NCI-H748 (cell line): ENCODE measurements at regions not wholly inside any gene's neighbourhood (a gene's known extent, or its start where the extent isn't known, plus 50 kb on each side); places are given as distances from the start of the nearest gene placed in this dataset.
A peak's percentile ranks its signal among the peaks of the same experiment; 100 is the strongest.

Experiments used
- DNase-seq: peaks from one replicate; lab custom pipeline; 2025; ENCODE audit not compliant: unreplicated experiment; lab: John Stamatoyannopoulos, UW

DNA sequence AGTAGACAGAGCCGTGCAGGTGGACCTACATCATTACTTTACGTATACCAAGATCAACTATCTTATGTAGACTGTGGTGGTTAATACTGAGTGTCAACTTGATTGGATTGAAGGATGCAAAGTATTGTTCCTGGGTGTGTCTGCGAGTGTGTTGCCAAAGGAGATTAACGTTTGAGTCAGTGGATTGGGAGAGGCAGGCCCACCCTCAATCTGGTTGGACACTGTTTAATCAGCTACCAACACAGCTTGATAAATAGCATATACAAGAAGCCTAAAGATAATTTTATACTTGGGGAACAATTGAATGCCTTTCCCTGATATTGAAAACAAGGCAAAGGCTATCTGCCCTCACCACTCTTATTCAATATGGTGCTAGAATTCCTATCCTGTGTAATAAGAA, 604.2 kb upstream of the ZEB2 start:
- DNase-seq: no peak

GRCh38 chr2:145123606-145124005, 603.7 kb upstream of the ZEB2 start:
- peak; percentile 6 for DNase-seq

- no peak for DNase-seq
Measured at GRCh38 chr2:145119225-145119624, 599.3 kb upstream of the ZEB2 start.

GRCh38 chr2:145116834-145117725, 597.2 kb upstream of the ZEB2 start:
- no peak for DNase-seq

DNA sequence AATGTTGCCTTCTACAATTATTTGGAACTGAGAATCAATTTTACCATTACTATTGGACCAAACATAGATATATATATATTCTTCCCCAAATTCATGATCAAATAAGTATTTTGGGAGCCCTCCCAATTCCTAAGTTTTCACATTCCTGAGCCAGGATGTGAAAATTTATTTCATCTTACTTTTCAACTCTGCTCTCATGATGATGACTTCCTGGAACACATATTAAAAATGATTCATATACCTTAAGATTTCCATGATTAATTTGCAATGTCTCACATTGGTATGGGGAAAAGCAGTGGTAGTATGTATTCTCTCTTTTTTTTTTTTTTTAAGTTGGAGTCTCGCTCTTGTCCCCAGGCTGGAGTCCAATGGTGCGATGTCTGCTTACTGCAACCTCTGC, 596.1 kb upstream of the ZEB2 start:
- no peak for DNase-seq

- DNase-seq: no peak
Measured at GRCh38 chr2:145114726-145115125, 594.8 kb upstream of the ZEB2 start.

- DNase-seq: no peak
Measured at GRCh38 chr2:145112467-145112866, 592.5 kb upstream of the ZEB2 start.

DNA sequence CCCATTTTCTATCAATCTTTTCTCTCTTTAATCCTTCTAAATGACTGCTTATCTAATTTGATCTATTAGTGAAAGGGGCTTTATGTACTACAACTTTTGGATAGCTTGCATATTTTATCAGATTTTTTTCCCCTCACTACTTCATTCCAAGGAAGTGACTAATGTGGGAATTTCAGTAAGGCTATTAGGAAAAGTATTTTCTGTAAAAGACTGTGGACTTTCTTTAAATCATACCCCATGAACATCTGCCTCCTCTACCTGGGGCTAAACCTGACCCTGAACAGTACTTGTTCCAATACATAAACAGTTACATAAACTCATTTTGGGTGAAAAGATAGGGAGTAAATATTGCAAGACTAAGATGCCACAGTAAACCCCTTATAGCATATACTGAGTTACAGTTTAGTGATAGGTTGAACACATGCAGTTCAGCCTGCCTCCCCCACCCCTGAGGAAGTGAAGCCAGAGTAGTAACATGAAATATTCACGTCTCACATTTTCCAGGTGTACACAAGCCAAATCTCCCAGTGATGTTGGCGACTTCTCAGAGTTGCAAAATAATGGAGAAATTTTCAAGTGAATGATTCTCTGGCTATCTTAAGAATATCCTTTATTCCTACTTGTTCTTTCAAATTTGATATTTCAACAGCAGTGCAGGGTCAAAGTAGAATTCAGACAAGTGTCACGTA, 590.9 kb upstream of the ZEB2 start:
- DNase-seq: no peak

DNA sequence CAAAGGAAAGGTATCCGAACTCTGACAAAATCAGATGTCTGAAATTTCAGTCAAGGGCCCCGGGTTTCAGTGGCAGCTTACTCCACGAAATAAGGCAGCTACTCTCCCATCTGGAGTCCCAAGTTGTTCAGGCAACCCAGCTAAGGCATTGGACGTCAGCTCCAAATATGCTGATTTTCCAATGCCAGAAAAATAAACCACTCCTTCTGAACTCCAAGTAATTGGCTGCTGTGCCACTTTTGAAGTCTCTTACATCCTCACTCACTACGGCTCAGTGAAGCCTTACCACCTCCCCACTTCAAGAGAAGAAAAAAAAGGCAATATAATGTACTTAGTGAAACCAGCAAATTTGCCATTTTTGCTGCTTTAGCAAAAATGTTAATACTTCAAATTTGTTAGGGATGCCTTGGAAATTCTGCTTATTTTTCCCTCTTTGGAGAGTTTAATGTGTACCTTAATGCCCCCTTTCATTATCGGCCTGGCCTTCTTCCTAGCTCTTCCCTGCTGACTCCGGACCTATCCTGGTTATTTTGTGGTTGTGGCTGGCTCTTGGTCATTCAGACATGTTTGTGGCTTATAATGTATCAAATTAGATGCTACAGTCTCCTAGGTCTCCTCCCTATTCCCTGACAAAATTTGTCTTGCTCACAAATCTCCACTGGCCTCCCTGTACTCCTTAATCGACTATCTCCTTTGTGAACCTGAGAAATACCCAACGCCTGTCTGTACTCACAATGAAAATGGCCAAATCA, 589.2 kb upstream of the ZEB2 start:
- DNase-seq: no peak

GRCh38 chr2:145108361-145108778, 588.5 kb upstream of the ZEB2 start:
- DNase-seq: no peak

DNA sequence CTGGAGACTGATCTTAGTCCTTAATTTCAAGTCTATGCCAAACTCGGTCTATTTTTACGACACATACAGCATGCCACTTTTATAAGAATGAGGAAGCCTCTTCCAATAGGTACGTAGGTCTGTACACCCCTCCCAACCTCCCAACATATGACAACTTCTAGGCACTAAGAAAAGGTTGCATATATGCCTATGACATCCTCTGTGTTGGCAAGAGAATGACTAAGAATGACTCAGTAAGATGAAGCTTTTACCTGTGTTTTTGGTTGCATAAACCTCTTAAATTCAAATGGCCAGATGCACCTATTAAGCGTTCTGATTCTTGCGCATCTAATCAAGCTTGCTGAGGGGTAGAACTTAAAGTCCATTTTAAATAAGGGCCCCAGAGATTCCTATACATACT, 586.4 kb upstream of the ZEB2 start:
- no peak for DNase-seq

- DNase-seq: no peak
Measured at GRCh38 chr2:145102706-145103105, 582.8 kb upstream of the ZEB2 start.

DNA sequence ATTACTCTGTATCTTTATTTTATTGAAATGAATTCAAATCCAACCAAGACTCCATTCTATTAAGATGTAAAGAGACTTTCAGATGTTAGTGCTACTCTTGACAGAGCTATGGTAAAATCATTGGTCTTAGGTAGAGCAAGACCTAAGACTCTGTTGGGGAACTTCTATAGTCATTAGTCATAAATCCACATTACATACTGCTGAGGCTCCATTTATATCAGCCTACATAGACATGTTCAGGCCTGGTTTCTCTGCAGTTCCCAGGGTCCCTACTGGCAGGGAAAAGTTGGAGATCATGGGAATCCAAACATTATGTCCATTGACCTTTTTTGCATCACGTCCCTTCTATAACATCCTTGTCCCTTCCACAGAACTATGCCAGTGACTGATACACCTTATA, 580.4 kb upstream of the ZEB2 start:
- no peak for DNase-seq

- DNase-seq: no peak
Measured at GRCh38 chr2:145096582-145096981, 576.7 kb upstream of the ZEB2 start.

GRCh38 chr2:145095641-145096435, 575.9 kb upstream of the ZEB2 start:
- DNase-seq: no peak

- DNase-seq: no peak
Measured at GRCh38 chr2:145094370-145094769, 574.5 kb upstream of the ZEB2 start.

DNA sequence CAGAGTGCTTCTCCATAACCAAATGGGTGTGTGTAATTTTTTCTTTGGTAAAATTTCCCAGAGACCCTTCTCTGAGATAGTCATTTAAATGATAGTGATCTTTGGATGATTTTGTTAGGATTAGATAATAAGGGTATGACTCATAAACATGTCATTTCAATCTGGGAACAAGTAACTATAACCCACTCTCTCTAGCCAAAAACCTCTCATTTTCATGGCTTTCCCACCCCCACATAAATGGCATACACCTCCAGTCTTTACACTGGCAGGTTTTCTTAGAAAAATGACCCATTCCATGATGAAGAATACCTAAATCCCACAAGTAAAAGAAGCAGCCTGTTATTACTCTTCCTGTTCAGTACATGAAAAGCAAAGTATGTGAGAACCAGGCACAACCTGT, 572.0 kb upstream of the ZEB2 start:
- no peak for DNase-seq

DNA sequence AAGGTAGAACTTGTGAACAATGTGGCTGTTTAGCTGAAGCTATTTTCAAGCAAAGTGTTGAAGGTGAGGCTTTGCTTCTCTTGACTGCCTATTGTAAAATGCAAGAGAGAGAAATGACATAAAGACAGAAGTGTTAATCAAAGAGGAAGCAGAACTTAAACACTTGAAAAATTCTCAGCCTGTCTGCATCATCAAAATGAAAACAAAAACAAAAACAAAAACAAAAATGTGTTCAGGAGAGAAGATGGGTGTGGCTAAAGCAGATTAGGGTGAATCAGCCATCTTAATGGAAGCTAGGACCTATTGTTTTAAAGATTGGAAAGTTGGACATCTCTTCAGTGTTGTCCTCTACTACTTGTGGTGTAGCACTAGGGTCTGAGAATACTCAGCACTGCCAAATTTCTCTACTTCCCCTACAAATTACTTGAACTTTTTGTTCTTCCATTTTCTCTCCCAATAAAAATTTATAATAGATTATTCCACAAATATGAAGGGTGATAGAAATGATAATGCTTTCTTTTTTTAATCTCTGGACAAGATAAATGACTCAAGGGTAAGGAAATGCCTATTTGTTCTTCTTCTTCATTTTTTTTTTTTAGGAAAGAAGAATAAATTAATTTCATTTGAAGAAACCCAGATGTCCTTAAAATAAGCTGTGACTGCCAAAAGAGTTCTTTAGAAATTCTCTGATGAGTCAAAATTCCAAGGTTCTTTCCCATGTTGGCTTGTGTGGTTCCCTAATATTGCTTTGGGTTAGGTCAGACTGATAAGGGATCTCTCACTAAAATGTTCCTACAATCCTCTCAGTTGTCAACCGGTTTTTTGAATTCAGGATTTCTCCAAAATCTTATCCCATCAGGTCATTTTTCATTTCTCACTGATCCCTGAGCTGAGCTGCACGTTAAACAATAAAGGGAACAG, 571.2 kb upstream of the ZEB2 start:
- no peak for DNase-seq

- DNase-seq: no peak
Measured at GRCh38 chr2:145088756-145089155, 568.8 kb upstream of the ZEB2 start.

DNA sequence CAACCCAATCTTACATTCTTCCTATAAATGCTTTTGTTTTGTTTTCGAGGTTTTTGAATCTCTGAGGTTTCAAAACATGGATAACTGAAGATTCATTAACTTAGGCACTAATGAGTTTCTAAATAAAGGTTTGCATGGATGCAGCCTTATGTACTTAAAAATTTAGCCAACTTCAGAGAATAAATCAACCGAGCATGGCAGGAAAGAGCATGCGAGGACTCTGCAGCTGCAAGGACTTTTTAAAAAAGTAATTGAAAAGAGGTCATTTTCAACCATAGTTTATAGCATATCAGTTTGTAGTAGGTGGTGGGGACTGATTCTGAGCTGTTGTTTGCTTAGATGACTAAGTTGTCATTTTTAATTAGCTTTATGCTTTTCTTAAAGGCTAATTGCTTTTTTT, 567.0 kb upstream of the ZEB2 start:
- DNase-seq: no peak
